Activated B cell treated with CpG ODN at 0.5 μM for 24 hours (primary cell): ENCODE measurements at regions not wholly inside any gene's neighbourhood (a gene's known extent, or its start where the extent isn't known, plus 50 kb on each side); places are given as distances from the start of the nearest gene placed in this dataset.
"Not testable (repeated sequence)": the region's sequence is repeated elsewhere in the genome, so short reads cannot be mapped to it uniquely, and the experiment has no call there.

Experiments
- ATAC-seq: fragments of 200-7000 bp; cut with Tn5 transposase; one replicate; pipeline ENCODE4 v1.10.0; 2021; ENCODE audit warnings: low read depth, mild to moderate bottlenecking, moderate library complexity
- CTCF ChIA-PET: fragments of 350-600 bp; sonication (Branson Sonifier 250); formaldehyde crosslinking; loops from one replicate; lab custom pipeline; 2021; ENCODE audit warnings: antibody characterized with exemption; lab: Charles Lee
- POLR2A ChIA-PET: fragments of 350-600 bp; sonication (Branson Sonifier 250); formaldehyde crosslinking; loops from one replicate; lab custom pipeline; 2021; ENCODE audit warnings: antibody characterized with exemption; lab: Charles Lee
- DNase-seq: peaks from one replicate; pipeline ENCODE4 v3.0.0; 2022
- H3K27ac Mint-ChIP-seq: one replicate; pipeline ENCODE4 v1.8.0; 2020; ENCODE audit warnings: mixed read lengths
- H3K27me3 Mint-ChIP-seq: one replicate; pipeline ENCODE4 v1.8.0; 2021; ENCODE audit warnings: mixed read lengths
- H3K36me3 Mint-ChIP-seq: one replicate; pipeline ENCODE4 v1.8.0; 2021; ENCODE audit warnings: low read depth, mixed read lengths
- H3K4me1 Mint-ChIP-seq: one replicate; pipeline ENCODE4 v1.8.0; 2021; ENCODE audit warnings: mixed read lengths
- H3K4me3 Mint-ChIP-seq: one replicate; pipeline ENCODE4 v1.8.0; 2020; ENCODE audit warnings: mild to moderate bottlenecking, mixed read lengths
- H3K9me3 Mint-ChIP-seq: one replicate; pipeline ENCODE4 v1.8.0; 2020; ENCODE audit warnings: mixed read lengths
- CTCF ChIP-seq: fragments of 200-600 bp; IDR thresholded peaks from one replicate; pipeline ENCODE4 v1.8.0; 2022; ENCODE audit warnings: antibody characterized with exemption, mild to moderate bottlenecking
- intact Hi-C: fragments of 100-400 bp; cut with micrococcal nuclease; formaldehyde crosslinking; loops from one replicate; pipeline ENCODE4 v1.15.1; 2024

DNA sequence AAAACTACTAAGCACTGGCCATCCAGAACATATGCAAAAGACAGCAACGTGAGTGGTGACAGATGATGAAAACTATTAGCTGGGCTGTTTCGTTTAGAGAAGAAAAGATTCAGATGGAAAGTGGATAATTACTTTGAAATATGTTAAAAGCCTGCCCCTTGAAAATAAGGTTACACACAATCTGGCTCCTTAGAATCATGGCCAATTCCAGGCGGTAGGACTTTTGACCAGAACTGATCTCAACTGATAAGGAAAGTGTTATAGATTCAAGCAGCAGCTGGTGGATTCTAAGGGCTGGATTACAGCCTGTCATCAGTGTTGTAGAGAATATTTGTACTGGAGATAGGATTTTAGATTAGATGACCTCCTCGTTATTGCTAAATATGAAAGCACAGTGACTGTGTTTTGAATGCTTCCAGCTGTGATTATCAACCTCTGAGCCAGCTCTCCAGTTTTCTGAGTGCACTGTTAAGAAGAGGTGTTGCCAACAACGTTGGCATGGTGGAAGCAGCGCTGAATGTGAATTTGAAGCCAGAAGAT lies 75.1 kb downstream of the KBTBD2 start:
- DNase-seq, H3K9me3 Mint-ChIP-seq, H3K27me3 Mint-ChIP-seq, intact Hi-C loops, POLR2A ChIA-PET, H3K4me3 Mint-ChIP-seq, ATAC-seq, H3K36me3 Mint-ChIP-seq, CTCF ChIA-PET, H3K27ac Mint-ChIP-seq, H3K4me1 Mint-ChIP-seq: not testable (repeated sequence)

GRCh38 chr7:32814779-32815178 lies 76.8 kb downstream of the KBTBD2 start:
- H3K36me3 Mint-ChIP-seq, DNase-seq, H3K9me3 Mint-ChIP-seq, H3K4me1 Mint-ChIP-seq, H3K27me3 Mint-ChIP-seq, H3K27ac Mint-ChIP-seq, POLR2A ChIA-PET, H3K4me3 Mint-ChIP-seq, CTCF ChIA-PET, intact Hi-C loops, ATAC-seq: not testable (repeated sequence)

DNA sequence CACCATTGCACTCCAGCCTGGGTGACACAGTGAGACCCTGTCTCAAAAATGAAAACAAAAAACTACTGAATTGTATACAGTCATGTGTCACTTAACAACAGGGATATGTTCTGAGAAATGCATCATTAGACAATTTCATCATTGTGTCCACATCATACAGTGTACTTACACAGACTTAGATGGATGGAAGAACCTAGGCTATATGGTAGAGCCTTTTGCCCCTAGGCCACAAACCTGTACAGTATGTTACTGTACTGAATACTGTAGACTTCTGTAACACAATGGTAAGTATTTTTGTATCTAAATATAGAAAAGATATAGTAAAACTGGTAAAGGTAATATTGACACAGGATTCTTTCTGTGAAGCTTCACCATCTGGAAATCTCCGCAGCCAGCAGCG lies 81.7 kb downstream of the KBTBD2 start:
- H3K4me1 Mint-ChIP-seq: no peaks in the 10 kb centered on the region
- DNase-seq: no peak
- no peaks in the 10 kb centered on the region for H3K9me3 Mint-ChIP-seq
- no peaks in the 10 kb centered on the region for H3K27me3 Mint-ChIP-seq
- no peak overlapping the region for H3K4me3 Mint-ChIP-seq
- intact Hi-C loops: no loop called here
- ChIA-PET POLR2A (no interaction called here), CTCF (no interaction called here)
- H3K27ac Mint-ChIP-seq: no peak overlapping the region
- H3K36me3 Mint-ChIP-seq: no peaks in the 10 kb centered on the region
- TF ChIP-seq CTCF: no peak
- no peak for ATAC-seq

GRCh38 chr7:32809347-32809746 lies 82.2 kb downstream of the KBTBD2 start:
- ATAC-seq (no peak), DNase-seq (no peak)
- Mint-ChIP-seq H3K9me3 (no peaks in the 10 kb centered on the region), H3K36me3 (no peaks in the 10 kb centered on the region), H3K27ac (no peak overlapping the region), H3K4me1 (no peaks in the 10 kb centered on the region), H3K27me3 (no peaks in the 10 kb centered on the region), H3K4me3 (no peak overlapping the region)
- TF ChIP-seq CTCF: no peak
- POLR2A ChIA-PET: interaction anchor here (0.7 kb wide), 1 partner anchor 138 kb away, joined by 5 read pairs; no protein-coding TSS in a partner anchor
- intact Hi-C loops: no loop called here
- CTCF ChIA-PET: no interaction called here

DNA sequence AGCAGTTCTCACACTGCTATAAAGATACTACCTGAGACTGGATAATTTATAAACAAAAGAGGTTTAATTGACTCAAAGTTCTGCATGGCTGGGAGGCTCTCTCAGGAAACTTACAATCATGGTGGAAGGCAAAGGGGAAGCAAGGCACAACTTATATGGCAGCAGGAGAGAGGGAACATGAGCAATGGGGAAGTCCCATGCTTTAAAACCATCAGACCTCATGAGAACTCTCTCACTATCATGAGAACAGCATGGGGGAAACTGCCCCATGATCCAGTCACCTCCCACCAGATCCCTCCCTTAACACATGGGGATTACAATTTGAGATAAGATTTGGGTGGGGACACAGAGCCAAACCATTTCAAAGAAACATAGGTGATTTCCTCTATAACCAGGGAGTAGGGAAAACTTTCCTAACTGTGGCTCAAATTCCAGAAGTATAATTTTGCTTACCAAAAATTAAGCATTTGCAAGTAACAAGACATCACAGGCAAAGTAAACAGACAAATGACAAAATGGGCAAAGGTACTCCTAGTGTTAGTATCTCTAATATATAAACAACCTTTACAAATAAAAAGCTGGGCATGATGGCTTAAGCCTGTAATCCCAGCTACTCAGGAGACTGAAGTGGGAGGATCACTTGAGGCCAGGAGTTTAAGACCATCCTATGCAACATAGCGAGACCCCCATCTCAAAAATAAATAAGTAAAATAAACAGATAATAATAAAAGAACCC lies 88.0 kb downstream of the KBTBD2 start:
- intact Hi-C loops: no loop called here
- TF ChIP-seq CTCF: no peak
- H3K4me1 Mint-ChIP-seq: no peaks in the 10 kb centered on the region
- ChIA-PET CTCF (interaction anchor here (0.9 kb wide), 1 partner anchor 139 kb away, joined by 5 read pairs; no protein-coding TSS in a partner anchor), POLR2A (no interaction called here)
- ATAC-seq: no peak
- no peak for DNase-seq
- no peak overlapping the region for H3K4me3 Mint-ChIP-seq
- H3K9me3 Mint-ChIP-seq: peaks cover 21% of the 10 kb centered on the region
- no peaks in the 10 kb centered on the region for H3K27me3 Mint-ChIP-seq
- peaks cover 5% of the 10 kb centered on the region for H3K36me3 Mint-ChIP-seq
- H3K27ac Mint-ChIP-seq: no peak overlapping the region

DNA sequence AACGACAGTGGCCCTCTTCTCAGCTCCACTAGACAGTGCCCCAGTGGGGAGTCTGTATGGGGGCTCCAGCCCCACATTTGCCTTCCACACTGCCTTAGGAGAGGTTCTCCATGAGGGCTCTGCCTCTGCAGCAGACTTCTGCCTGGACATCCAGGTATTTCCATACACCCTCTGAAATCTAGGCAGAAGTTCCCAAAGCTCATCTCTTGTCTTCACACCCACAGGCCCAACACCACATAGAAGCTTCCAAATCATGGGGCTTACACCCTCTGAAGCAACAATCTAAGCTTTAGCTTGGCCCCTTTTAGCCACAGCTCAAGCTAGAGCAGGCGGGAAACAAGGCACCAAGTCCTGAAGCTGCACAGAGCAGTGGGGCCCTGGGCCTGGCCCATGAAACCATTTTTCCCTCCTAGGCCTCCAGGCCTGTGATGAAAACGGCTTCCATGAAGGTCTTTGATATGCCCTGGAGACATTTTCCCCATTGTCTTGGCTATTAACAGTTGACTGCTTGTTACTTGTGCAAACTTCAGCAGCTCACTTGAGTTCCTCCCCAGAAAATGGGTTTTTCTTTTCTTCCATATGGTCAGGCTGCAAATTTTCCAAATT lies 89.2 kb downstream of the KBTBD2 start:
- H3K4me1 Mint-ChIP-seq: no peaks in the 10 kb centered on the region
- POLR2A ChIA-PET: no interaction called here
- intact Hi-C loops: no loop called here

DNA sequence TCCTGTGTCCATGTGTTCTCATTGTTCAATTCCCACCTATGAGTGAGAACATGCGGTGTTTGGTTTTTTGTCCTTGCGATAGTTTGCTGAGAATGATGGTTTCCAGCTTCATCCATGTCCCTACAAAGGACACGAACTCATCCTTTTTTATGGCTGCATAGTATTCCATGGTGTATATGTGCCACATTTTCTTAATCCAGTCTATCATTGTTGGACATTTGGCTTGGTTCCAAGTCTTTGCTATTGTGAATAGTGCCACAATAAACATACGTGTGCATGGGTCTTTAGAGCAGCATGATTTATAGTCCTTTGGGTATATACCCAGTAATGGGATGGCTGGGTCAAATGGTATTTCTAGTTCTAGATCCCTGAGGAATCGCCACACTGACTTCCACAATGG lies 98.5 kb downstream of the KBTBD2 start:
- H3K4me1 Mint-ChIP-seq, H3K36me3 Mint-ChIP-seq, H3K4me3 Mint-ChIP-seq, POLR2A ChIA-PET, H3K27me3 Mint-ChIP-seq, DNase-seq, CTCF ChIA-PET, H3K27ac Mint-ChIP-seq, H3K9me3 Mint-ChIP-seq, ATAC-seq, intact Hi-C loops: not testable (repeated sequence)

More for the DNA sequence above, 89.2 kb downstream of the KBTBD2 start:
- Mint-ChIP-seq H3K36me3 (peaks cover 5% of the 10 kb centered on the region), H3K9me3 (peaks cover 21% of the 10 kb centered on the region), H3K27me3 (no peaks in the 10 kb centered on the region), H3K4me3 (no peak overlapping the region), H3K27ac (no peak overlapping the region)
- TF ChIP-seq CTCF: no peak
- DNase-seq (no peak), ATAC-seq (no peak)
- CTCF ChIA-PET: interaction anchor here (0.9 to 1.2 kb wide), 2 partner anchors 140 to 305 kb away, joined by 3 read pairs; no protein-coding TSS in a partner anchor

DNA sequence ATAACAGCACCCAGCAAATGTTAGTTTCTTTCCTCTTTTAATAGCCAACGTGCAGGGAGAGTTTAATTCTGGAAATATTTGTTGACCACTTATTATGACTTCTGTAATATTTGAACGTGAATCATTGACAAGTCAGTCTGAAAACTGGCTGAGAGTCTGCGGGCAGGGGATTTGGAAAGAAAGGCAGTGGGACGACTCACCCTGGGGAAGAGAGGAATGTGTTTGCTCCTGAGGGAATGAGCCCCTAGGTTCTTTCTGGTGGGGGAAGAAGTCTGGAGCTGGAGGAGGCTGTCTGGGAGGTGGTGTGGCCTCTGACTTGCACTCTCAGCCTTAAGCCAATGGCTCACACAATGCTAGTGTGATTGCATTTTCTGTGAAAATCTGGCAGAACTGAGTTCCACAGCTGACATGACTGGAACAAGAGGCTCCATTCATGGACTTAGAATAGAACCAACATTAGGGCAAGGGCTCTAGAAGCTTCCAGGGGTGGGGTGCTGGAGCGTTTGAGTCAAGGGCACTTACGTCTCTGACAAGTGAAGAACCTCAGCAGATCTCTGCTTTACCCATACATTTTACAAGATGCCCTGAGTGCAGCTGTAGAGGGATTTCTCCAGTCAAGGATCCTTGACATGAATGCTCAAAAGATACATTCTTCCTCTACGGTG lies 100.7 kb downstream of the KBTBD2 start:
- CTCF ChIA-PET, H3K9me3 Mint-ChIP-seq, POLR2A ChIA-PET, H3K27me3 Mint-ChIP-seq, ATAC-seq, DNase-seq, H3K4me1 Mint-ChIP-seq, intact Hi-C loops, H3K4me3 Mint-ChIP-seq, H3K27ac Mint-ChIP-seq, H3K36me3 Mint-ChIP-seq: not testable (repeated sequence)
